HUES6 (cell line): ENCODE measurements at regions not wholly inside any gene's neighbourhood (a gene's known extent, or its start where the extent isn't known, plus 50 kb on each side); places are given as distances from the start of the nearest gene placed in this dataset.

Experiments
- H3K27ac ChIP-seq: 2 replicates; pipeline ENCODE4 v1.7.0; 2013; ENCODE audit warnings: low read depth, mild to moderate bottlenecking, low read length, inconsistent platforms
- H3K27me3 ChIP-seq: 2 replicates; pipeline ENCODE4 v1.6.1; 2013; ENCODE audit warnings: low read length; ENCODE audit not compliant: control insufficient read depth, insufficient read depth
- H3K36me3 ChIP-seq: 2 replicates; pipeline ENCODE4 v1.6.1; 2013; ENCODE audit warnings: low read length; ENCODE audit not compliant: control insufficient read depth, insufficient read depth
- H3K4me1 ChIP-seq: 2 replicates; pipeline ENCODE4 v1.6.1; 2013; ENCODE audit warnings: low read length; ENCODE audit not compliant: control insufficient read depth, insufficient read depth
- H3K4me3 ChIP-seq: 2 replicates; pipeline ENCODE4 v1.5.1; 2013; ENCODE audit warnings: low read depth, low read length
- H3K9ac ChIP-seq: one replicate; pipeline ENCODE4 v1.6.1; 2013; ENCODE audit warnings: mild to moderate bottlenecking, low read length
- H3K9me3 ChIP-seq: 2 replicates; pipeline ENCODE4 v1.6.1; 2013; ENCODE audit warnings: low read depth, low read length; ENCODE audit not compliant: control insufficient read depth, insufficient read depth

DNA sequence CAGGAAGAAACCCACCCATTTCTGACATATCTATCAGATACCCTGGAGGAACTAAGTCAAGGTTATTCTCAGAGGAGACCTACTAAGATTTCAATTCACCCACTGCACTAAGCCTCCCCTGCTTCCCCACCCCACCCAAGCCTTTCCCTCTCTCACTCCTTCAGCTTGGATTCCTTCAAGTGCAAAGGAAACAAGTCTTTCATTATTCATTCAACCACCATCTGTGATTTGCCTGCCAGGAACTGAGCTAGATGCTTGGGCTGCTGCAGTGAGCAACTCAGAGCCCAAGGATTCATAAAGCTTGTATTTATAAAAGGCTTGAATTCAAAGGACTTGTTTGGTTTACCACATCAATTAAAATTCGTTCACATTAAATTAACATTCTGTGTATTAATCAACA, 161.3 kb downstream of the GXYLT1 start:
- H3K27ac ChIP-seq: no peak overlapping the region
- no peak overlapping the region for H3K9ac ChIP-seq
- peaks cover 13% of the 10 kb centered on the region for H3K4me1 ChIP-seq
- H3K27me3 ChIP-seq: no peaks in the 10 kb centered on the region
- H3K4me3 ChIP-seq: no peak overlapping the region
- peaks cover 7% of the 10 kb centered on the region for H3K9me3 ChIP-seq
- no peaks in the 10 kb centered on the region for H3K36me3 ChIP-seq

DNA sequence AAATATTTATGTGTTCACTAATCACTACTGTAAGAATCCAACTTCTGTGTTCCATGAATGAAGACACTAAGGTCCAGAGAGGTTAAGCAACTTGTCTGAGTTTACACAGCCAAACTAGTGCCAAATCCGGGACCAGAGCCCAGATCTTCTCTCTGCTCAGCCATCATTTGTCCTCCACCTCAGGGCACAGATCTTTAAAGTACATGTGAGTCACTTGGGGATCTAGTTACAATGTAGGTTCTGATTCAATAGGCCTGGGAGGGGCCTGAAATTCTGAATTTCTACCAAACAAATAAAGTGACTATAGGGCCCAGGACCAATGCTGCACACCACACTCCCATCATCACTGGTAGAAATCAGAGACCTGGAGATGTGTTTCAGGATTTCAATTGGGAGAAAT, 162.9 kb downstream of the GXYLT1 start:
- H3K27me3 ChIP-seq: no peaks in the 10 kb centered on the region
- peaks cover 7% of the 10 kb centered on the region for H3K9me3 ChIP-seq
- peaks cover 13% of the 10 kb centered on the region for H3K4me1 ChIP-seq
- no peak overlapping the region for H3K4me3 ChIP-seq
- H3K27ac ChIP-seq: no peak overlapping the region
- H3K9ac ChIP-seq: no peak overlapping the region
- no peaks in the 10 kb centered on the region for H3K36me3 ChIP-seq

DNA sequence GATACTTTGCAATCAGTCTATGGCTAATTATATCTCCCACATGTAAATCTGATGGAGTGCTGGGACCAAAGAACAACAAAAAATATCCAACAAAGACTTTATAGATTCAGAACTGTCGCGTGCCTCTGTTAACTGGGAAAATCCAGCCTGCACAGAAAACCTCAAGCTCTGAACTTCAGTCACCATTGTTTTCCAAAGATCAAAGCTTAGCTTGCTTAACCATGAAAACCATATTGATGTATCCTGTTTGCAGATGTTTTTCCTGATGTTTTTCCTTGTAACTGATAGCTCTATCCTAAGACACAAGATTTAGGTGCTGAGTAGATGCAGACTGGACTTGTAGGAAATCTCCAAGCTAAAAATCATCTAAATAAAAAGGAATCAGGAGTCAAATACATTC, 163.7 kb downstream of the GXYLT1 start:
- Histone ChIP-seq H3K27ac (no peak overlapping the region), H3K4me1 (peaks cover 13% of the 10 kb centered on the region), H3K36me3 (no peaks in the 10 kb centered on the region)

DNA sequence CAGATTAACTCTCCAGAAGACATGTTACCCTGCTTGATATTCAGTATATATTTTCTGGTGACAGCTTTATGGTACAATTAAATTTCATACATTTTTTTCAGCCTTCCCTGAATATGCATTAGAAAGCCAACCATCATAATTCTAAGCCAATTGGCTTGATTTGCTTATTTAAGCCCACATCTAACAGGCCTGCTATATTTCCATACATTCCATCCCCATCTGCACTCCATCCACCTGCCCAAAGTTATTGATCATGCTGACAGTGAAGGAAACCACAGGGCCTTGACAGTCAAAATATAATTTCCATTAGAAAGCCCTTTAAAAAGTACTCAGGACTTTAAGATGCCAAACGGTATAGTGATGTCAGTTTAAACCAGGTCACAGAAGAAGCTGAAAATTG, 164.3 kb downstream of the GXYLT1 start:
- peaks cover 7% of the 10 kb centered on the region for H3K9me3 ChIP-seq
- H3K36me3 ChIP-seq: no peaks in the 10 kb centered on the region
- no peaks in the 10 kb centered on the region for H3K27me3 ChIP-seq
- no peak overlapping the region for H3K4me3 ChIP-seq
- no peak overlapping the region for H3K9ac ChIP-seq
- peaks cover 13% of the 10 kb centered on the region for H3K4me1 ChIP-seq
- no peak overlapping the region for H3K27ac ChIP-seq

More for the DNA sequence above, 163.7 kb downstream of the GXYLT1 start:
- no peak overlapping the region for H3K4me3 ChIP-seq
- H3K9me3 ChIP-seq: peaks cover 7% of the 10 kb centered on the region
- no peaks in the 10 kb centered on the region for H3K27me3 ChIP-seq
- H3K9ac ChIP-seq: no peak overlapping the region

DNA sequence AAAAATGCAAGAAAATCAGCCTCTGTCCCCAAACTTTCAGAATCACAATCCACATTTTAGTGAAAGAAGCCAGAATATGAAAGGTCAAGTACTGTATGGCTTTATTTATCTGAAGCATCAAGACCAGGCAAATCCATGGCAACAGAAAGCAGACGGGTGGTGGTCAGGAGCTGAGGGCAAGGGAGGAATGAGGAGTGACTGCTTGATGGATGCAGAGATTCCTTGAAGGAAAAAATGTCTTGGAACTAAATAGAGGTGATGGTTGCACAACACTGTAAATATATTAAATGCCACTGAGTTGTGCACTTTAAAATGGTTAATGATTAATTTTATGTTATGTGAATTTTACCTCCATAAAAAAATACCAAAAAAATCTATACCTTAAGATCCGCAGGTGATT, 165.1 kb downstream of the GXYLT1 start:
- H3K36me3 ChIP-seq: no peaks in the 10 kb centered on the region
- H3K4me3 ChIP-seq: no peak overlapping the region
- peaks cover 13% of the 10 kb centered on the region for H3K4me1 ChIP-seq
- no peaks in the 10 kb centered on the region for H3K27me3 ChIP-seq
- no peak overlapping the region for H3K9ac ChIP-seq
- peaks cover 7% of the 10 kb centered on the region for H3K9me3 ChIP-seq
- no peak overlapping the region for H3K27ac ChIP-seq

DNA sequence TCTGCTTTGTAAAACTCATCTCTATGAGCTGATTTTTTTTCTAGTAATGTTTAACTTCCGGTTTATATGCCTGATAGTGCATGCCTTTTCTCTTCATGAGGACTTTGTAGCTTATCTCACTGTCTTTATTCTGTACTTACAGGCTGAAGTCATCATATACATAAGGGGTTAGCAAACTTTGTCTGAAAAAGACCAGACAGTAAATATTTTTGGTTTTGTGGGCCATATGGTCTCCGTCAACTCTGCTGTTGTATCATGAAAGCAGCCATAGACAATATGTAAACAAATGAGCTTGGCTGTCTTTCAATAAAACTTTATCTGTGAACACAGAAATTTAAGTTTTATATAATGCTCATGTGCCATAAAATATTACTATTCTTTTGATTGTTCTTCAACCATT, 172.1 kb downstream of the GXYLT1 start:
- Histone ChIP-seq H3K27ac (no peak overlapping the region), H3K9ac (no peak overlapping the region), H3K36me3 (no peaks in the 10 kb centered on the region), H3K9me3 (no peaks in the 10 kb centered on the region), H3K4me1 (peaks cover 12% of the 10 kb centered on the region), H3K27me3 (no peaks in the 10 kb centered on the region), H3K4me3 (no peak overlapping the region)

DNA sequence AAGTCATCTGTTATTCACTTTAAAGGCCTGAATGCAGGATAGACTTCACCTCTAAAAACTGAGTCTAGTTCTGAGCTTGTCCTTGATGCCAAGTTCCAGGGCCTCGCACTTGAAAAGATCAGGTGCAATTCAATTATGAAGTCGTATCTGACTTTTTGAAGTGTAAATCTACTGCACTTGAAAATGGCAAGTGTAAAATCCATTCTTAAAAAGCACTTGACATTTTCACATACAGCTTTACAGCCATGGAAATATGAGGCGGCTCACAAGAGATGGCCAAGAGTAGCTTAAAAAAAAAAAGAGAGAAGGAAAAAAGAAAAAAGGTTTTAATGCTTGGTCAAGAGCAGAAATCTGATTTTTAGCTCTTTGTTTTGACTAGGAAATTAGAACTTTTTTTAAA, 172.5 kb downstream of the GXYLT1 start:
- Histone ChIP-seq H3K27me3 (no peaks in the 10 kb centered on the region), H3K4me3 (no peak overlapping the region), H3K36me3 (no peaks in the 10 kb centered on the region), H3K4me1 (peaks cover 14% of the 10 kb centered on the region), H3K9me3 (no peaks in the 10 kb centered on the region), H3K27ac (no peak overlapping the region), H3K9ac (no peak overlapping the region)

DNA sequence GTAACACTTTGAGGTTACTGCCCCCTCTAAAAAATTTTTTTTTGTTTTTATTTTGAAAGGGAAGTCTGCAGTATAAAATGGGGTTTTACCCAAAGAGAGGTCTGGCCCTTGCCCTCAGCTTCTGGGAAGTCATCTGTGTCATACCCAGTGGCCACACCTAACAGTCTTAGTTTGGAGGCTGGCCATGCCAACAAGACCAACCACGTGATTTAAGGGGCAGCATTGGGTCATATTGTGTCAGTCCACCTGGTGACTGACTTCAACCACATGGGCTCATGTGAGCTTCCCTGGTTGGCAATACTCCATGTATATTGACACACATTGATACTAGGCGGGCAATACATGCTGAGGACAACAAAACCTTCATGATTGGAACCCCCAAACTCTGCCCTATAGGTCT, 173.9 kb downstream of the GXYLT1 start:
- Histone ChIP-seq H3K27ac (no peak overlapping the region), H3K9ac (no peak overlapping the region), H3K36me3 (no peaks in the 10 kb centered on the region), H3K4me1 (peaks cover 14% of the 10 kb centered on the region), H3K27me3 (no peaks in the 10 kb centered on the region), H3K4me3 (no peak overlapping the region), H3K9me3 (no peaks in the 10 kb centered on the region)

DNA sequence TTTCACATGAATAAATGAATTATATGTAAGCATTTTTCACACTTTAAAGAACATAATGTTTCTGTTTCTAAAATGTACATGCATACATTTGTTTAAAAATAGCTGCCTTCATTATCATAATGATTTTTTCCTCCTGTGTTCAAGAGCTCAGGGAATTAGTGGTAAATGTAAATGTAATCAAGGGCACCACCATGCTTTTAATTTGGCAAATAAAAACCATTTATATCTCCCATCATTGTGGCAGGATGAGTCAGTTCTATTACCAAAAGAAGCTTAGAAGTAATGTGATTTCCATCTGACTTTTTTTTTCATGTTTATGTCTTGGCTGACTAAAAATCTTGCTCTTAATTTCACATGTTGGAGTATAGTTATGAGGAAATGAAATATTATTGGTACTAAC, 176.1 kb downstream of the GXYLT1 start:
- H3K27me3 ChIP-seq: no peaks in the 10 kb centered on the region
- H3K4me3 ChIP-seq: no peak overlapping the region
- no peaks in the 10 kb centered on the region for H3K36me3 ChIP-seq
- H3K4me1 ChIP-seq: peaks cover 14% of the 10 kb centered on the region
- H3K9ac ChIP-seq: no peak overlapping the region
- no peak overlapping the region for H3K27ac ChIP-seq
- no peaks in the 10 kb centered on the region for H3K9me3 ChIP-seq

DNA sequence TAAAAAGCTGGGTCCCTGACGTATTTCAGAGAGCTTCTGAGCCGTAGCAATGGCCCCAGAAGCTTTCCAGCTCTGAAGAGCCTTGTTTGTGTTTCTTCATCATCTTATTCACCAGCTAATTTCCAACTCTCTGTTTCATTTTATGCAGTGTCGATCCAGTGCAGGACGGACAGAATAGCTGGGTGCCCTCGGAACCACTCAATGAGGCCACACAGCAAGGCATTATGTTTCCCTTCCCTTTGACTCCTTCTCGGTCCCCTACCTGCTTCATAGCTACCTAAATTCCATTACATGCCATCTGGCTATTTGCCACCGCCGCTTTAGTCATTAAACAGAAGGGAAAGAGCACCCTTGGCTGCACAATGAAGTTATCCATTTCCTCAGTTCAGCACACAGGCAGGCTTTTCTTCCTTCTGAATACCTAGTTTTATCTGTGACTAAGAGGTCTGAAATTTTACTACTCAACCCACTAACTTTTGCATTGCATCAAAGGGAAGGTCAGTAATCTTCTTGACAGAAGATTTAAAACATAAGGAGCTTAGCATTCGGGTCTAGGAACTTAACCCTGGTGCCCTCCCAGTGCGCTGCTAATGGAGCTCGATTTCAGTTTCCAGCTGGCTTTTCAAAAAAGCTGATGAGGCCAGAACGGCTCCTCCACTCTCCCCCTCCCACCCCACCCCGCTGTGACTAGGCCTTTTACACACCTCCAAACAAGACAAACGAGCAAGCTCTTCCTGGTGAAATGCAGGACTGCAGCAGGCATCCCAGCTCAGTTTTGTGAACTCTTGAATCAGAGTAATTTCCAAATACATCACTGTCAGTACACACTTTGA, 176.8 kb downstream of the GXYLT1 start:
- Histone ChIP-seq H3K9ac (no peak overlapping the region), H3K36me3 (no peaks in the 10 kb centered on the region), H3K27me3 (no peaks in the 10 kb centered on the region), H3K4me1 (peaks cover 14% of the 10 kb centered on the region), H3K4me3 (peak overlapping the region; percentile 28; the same call in 1 of the 2 replicates), H3K9me3 (no peaks in the 10 kb centered on the region), H3K27ac (no peak overlapping the region)

DNA sequence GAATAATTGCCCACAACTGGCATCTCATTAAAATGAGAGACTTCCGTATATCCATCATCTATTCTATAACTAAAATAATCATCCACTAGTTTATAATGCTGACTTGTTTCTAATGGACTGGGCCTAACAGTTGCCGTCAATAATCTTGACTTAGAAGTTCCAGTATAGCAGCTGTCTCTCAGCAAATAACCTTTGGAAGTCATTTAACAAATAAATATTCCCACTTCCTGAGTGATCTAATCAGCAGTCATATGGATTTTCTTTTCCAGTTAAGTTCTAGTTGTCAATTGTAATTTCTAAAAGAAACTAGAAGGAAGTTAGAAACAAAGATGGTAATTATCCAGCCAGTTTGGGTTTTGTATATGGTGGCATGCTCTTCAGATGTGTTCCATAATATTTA, 177.8 kb downstream of the GXYLT1 start:
- H3K9me3 ChIP-seq: no peaks in the 10 kb centered on the region
- peaks cover 14% of the 10 kb centered on the region for H3K4me1 ChIP-seq
- H3K36me3 ChIP-seq: no peaks in the 10 kb centered on the region
- H3K27me3 ChIP-seq: no peaks in the 10 kb centered on the region
- H3K4me3 ChIP-seq: no peak overlapping the region
- no peak overlapping the region for H3K27ac ChIP-seq
- H3K9ac ChIP-seq: no peak overlapping the region
